OCI-LY3 (cell line): ENCODE measurements at regions not wholly inside any gene's neighbourhood (a gene's known extent, or its start where the extent isn't known, plus 50 kb on each side); places are given as distances from the start of the nearest gene placed in this dataset.

Source experiments
- CTCF ChIP-seq: fragments of 200-600, 300-600 bp; sonication (generic); IDR thresholded peaks from 2 replicates; pipeline ENCODE4 v1.5.1; 2014; ENCODE audit warnings: antibody characterized with exemption, low read length, low read depth
- EZH2phosphoT487 ChIP-seq: fragments of 200-600 bp; shearing (Covaris generic); IDR thresholded peaks from 2 replicates; pipeline ENCODE4 v1.6.1; 2018; ENCODE audit warnings: antibody characterized with exemption, mixed run types, low read depth

- no peak for TF ChIP-seq CTCF
- TF ChIP-seq EZH2phosphoT487 = no peak
Observed at GRCh38 chr21:27823652-27824201, 856.8 kb upstream of the ADAMTS5 start.
